Left kidney (tissue), 1 donor: ENCODE measurements at regions not wholly inside any gene's neighbourhood (a gene's known extent, or its start where the extent isn't known, plus 50 kb on each side); places are given as distances from the start of the nearest gene placed in this dataset.
"Not testable (repeated sequence)": the region's sequence is repeated elsewhere in the genome, so short reads cannot be mapped to it uniquely, and the experiment has no call there.

Experiments used
- DNase-seq: peaks from one replicate; pipeline ENCODE4 v3.0.0-alpha.2; 2013

DNA sequence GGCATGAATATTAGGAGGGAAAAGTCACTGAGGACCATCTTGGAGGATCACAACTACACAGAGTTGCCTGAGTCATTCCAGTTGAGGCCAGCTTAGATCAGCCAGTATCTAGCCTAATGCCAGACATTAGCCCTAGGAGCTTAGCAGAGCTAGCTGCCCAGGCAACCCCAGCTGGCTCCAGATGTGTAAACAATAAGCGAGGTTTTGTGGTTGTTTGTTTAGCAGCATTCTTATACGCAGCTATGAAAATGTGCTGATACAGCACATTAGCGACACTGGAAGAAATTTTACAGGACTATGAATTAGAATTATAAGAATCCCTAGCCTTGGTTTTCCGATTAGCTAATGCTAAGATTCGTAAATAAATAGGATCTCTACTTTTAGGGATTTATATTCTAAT, 59.3 kb downstream of the BTBD3 start:
- no peak for DNase-seq

GRCh38 chr20:11978496-11978895, 60.8 kb downstream of the BTBD3 start:
- DNase-seq, result no peak

- no peak for DNase-seq
These were observed 61.8 kb downstream of the BTBD3 start for GRCh38 chr20:11979306-11979990.

GRCh38 chr20:11980263-11980662, 62.6 kb downstream of the BTBD3 start:
- DNase-seq, result no peak

DNA sequence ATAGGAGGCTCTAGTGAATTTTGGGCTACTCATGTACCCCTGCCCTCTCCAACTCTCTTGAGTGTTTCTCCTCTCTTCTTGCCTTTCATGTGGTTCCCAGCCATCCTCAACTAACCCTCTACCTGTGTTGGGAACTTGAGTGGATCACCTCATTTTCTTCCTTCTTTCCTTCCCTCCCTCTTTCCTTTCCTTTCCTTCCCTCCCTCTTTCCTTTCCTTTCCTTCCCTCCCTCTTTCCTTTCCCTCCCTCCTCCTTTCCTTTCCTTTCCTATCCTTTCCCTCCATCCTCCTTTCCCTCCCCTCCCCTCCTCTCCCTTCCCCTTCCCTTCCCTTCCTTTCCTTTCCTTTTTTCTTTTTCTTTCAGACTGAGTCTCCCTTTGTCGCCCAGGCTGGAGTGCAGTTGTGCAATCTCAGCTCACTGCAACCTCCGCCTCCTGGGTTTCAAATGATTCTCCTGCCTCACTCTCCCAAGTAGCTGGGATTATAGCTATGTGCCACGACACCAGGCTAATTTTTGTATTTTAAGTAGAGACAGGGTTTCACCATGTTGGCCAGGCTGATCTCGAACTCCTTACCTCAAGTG, 63.8 kb downstream of the BTBD3 start:
- no peak for DNase-seq

DNA sequence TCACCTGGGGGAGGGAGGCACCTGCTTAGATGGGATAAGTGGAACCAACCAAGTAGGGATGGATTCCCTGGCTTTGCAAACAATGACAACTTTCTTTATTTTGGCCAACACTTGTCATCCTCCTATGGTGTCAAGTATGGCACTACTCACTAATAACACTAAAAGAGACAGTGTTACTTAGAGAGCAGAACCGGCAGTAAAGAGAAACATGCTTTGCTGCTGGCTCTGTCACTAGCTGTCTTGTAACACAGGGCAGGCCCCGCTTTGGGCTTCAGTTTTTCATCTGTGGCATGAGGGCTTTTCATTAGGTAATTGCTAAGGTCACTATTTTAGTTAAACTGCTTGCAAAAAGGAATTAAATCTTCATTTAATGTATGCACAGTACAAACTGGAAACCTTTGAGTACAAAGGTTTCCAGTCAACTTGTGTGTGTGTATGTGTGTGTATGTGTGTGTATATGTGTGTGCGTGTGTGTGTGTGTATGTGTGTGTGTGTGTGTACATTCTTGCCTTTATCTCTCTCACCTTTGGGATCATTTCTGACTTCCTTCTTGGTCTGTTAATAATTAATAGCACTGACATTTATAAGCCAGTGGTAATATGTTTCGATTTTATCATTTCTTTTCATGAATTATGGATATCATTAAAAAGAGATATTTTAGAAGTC, 64.7 kb downstream of the BTBD3 start:
- peak; percentile 6 for DNase-seq

GRCh38 chr20:11982955-11983470, 65.3 kb downstream of the BTBD3 start:
- peak; percentile 11 for DNase-seq

- DNase-seq, result no peak
These were observed 69.3 kb downstream of the BTBD3 start for GRCh38 chr20:11986954-11987353.

- DNase-seq, result no peak
These were observed 69.8 kb downstream of the BTBD3 start for GRCh38 chr20:11987526-11987925.

DNA sequence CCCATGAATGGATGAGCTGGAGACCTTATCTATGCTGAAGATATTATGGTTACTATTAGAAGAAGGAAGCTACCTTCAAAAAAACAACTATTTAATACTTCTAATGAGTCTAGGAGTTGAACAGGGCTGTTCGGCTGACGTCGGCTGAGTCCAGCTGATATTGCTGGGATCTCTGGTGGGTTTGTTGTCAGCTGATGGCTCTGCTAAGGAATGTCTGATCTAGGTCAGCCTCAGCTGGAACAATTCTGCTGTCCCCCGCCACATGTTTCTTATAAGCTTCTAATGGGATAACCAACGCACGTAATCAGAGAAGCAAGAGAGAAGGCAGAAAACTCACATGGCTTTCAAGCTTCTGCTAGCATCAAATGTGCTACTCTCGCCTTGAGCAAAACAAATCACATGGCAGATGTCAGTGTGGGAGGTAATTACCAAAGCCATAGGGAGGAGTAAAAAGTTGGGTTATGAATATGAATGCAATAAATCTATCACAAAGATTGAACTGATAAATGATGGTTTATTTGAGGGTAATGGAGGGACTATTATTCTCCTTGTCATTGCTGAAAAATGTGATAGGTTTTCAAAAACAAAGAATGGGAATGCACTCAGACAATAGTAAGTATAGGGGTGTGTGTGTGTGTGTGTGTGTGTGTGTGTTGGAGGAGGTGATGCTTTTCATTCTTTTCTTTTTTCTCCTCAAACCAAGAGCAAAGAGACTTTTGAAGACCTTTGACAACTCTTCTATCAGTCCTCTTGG, 71.5 kb downstream of the BTBD3 start:
- DNase-seq, result no peak

DNA sequence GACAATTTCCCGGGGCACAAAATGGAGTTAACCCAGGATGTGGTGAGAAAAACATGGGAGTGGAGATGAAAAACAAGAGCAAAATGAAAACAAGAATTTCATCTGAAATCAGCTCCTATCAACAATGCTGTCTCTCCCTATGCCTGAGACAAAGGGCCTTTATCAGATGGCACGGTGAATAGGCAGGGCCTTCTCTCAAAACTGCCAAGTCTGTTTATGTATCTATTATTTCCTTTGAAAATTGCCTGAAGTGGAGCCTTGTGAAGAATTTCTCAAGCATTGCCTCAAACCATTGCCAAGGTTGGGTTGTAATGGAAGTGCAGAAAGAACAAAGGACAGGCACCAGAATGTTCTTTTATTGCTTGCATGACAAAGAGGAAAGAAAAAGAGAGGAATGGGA, 74.7 kb downstream of the BTBD3 start:
- no peak for DNase-seq

GRCh38 chr20:11993886-11994461, 76.3 kb downstream of the BTBD3 start:
- no peak for DNase-seq

DNA sequence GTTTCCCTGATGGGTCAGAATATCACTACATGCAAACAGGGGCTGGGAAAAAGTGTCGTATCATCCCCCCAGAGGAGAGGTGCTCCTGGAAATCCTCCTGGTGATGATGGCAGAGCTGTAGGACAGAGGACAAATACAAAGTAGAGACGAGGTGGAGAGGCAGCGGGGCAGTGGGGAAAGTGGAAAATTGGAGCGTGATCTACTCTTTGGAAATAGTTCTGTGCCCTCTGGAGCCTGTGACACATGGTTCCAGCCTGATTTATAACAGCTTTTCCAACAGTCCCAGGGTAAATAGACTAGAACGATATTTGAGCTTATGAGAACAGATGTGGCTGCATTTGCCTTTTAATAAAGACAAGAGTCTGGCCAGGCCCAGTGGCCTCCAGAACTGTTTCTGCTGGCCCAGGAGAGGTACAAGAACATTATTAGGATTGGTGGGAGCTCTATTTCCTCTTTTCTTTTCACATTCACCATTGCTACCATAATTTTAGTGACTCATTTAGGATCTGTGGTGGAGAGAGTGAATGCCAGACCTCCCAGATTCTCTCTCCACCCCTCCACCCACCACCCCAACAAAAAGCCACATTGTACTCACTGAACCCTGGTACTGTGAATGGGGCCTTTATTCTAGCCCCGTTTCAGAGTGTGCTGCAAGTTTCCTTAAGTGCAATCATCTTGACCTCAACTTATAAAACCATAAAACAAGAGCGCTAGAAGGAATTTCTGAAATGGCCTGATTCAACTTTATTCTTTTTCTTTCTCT, 78.3 kb downstream of the BTBD3 start:
- peak; percentile 19 for DNase-seq

DNA sequence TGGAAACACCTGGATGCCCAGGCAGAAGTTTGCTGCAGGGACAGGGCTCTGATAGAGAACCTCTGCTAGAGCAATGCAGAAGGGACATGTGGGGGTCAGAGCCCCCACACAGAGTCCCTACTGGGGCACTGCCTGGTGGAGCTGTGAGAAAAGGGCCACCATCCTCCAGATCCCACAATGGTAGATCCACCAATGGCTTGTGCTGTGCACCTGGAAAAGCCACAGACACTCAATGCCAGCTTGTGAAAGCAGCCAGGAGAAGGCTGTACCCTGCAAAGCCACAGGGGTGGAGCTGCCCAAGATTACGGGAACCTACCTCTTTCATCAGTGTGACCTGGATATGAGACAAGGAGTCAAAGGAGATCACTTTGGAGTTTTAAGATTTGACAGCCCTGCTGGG, 87.1 kb downstream of the BTBD3 start:
- DNase-seq, result not testable (repeated sequence)

GRCh38 chr20:12012241-12013222, 94.8 kb downstream of the BTBD3 start:
- DNase-seq, result peak; percentile 26

DNA sequence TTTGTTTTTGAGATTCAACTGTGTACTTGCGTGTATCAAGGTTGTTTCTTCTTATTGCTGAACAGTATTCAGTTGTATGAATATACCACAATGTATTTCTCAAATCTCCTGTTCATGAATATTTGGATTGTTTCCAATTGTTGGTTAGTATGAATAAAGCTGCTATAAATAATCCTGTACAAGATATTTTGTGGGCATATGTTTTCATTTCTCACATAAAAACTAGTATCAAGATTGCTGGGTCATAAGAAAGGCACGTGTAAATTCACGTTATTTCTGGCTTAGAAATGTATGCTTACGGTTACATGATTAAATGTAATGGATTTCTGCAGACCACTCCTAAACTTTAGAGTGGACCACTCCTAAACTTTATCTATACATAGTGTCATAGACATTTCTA, 96.6 kb downstream of the BTBD3 start:
- DNase-seq, result no peak

DNA sequence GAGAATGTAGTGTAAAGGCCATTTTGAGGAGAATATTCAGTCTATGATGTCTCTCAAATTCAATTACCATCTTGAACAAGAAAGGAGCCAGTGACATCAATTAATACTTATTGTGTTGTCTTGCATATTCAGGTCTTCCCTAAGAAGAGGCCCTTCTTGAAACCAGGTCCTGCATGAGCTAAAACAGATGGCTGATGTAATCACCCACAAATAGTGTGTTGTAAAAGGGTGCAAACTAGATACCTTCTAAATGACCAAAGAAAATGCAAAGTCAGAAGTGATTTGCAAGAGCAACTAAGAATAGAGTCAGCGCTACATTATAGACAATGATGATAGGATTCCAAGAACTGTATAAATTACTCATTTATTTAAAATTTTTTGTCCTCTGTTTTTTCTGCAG, 97.0 kb downstream of the BTBD3 start:
- no peak for DNase-seq

- no peak for DNase-seq
These were observed 98.6 kb downstream of the BTBD3 start for GRCh38 chr20:12016291-12016690.

DNA sequence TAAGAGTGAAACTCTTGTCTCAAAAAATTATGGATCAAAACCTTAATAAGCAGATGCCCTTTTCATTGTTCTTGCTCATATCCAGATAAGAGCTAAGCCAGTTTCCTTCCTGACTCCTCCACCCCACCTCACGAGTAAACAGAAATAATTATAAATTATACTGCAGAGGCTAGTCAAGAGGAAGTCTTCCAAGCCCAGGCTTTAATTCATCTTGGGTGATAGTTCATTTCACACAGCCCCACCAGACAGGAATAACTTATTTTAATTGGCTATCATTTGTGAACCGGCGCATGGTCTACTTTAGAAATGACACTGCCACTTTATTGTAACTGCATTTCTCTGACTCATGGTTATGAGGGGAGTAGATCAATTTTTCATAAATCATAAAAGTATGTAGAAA, 102.0 kb downstream of the BTBD3 start:
- DNase-seq, result no peak

DNA sequence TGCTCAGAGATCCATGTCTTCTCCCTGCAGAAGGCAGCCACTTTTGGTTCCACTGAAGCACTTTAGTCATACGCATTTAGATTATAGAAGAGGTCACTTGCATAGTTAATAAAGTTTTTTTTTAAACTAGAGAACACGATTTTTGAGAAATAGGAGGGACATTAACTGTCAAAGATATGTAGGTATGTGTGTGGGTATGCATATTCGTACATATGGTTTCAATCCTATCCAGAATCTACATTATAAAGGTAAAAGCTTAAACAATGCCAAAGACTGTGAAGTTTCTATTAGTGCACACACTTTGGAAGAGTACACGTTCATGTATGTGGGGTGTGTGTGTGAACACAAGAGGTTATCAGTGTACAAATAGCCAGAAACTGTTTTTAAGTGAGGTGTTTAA, 103.2 kb downstream of the BTBD3 start:
- no peak for DNase-seq
